ENCODE measurements at regions not wholly inside any gene's neighbourhood (a gene's known extent, or its start where the extent isn't known, plus 50 kb on each side); places are given as distances from the start of the nearest gene placed in this dataset.
"Not testable (repeated sequence)": the region's sequence is repeated elsewhere in the genome, so short reads cannot be mapped to it uniquely, and the experiment has no call there.

DNA sequence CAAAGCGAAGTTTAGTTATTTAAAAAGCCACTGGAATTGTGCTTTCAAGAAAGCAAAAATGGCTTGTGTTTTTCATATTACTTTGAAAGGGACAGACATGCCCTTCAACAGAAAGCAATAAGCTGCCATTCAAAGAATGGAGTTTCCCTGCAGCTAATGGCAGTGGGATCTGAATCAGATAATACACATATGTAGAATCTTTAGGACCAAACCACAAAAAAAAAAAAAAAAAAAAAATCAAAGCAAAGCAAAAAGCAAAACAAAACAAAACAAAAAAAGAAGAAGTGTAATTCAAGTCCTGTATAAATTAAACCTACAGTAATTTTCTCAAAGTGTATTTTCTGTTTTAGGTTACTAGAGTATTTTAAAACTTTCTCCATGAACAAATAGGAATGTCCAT, 63.6 kb upstream of the ZNF217 start:
- no peak for DNase-seq

GRCh38 chr20:53656293-53657202, 62.9 kb upstream of the ZNF217 start:
- no peak for DNase-seq

GRCh38 chr20:53655625-53656292, 62.1 kb upstream of the ZNF217 start:
- DNase-seq = no peak

GRCh38 chr20:53654932-53655624, 61.4 kb upstream of the ZNF217 start:
- DNase-seq = no peak

DNA sequence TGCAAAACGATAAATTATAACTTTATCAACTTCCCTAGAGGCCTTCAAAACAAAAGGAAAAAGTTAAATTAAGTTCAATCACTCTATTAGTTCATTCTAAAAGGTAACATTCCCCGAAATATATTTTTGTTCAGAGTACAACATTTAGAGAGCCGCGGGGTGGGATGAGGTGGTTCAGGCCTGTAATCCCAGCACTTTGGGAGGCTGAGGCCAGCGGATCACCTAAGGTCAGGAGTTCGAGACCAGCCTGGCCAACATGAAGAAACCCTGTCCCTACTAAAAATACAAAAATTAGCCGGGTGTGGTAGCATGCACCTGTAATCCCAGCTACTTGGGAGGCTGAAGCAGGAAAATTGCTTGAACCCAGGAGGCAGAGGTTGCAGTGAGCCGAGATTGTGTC, 60.9 kb upstream of the ZNF217 start:
- DNase-seq = not testable (repeated sequence)

GRCh38 chr20:53652859-53653517, 59.3 kb upstream of the ZNF217 start:
- no peak for DNase-seq

DNA sequence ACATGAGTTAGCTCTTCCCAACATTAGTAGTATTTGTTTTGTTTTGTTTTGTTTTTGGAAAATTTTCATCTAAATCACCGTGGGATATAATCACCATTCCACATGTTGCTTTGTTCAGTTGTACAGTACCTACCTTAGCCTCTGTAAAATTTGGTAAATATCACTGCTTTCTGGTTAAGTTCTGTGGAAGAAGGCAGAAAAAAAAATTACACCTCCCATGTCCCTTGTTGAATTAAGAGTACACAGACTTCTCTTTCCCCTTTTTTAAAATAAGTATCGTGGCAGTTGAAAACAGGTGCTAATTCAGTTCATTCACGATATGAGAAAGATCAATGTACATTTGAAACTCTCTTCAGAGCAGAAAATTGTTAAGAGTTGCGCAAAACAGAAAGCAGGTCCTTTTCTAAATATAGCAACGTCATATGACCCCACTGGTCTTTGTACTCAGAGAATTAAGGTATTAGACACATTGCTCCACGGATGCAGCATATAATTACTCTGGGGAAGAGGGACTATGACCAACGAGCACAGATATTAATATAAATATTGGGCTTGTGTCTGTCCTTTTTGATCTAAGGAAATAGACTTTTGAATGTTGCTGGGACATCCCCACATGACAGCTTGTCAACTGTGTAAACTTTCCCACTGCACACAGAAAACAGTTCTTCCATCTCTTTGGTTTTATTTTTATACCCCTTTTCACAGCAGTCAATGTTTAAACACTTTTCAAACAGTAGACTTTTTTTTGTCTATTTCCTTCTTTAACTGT, 58.6 kb upstream of the ZNF217 start:
- no peak for DNase-seq

DNA sequence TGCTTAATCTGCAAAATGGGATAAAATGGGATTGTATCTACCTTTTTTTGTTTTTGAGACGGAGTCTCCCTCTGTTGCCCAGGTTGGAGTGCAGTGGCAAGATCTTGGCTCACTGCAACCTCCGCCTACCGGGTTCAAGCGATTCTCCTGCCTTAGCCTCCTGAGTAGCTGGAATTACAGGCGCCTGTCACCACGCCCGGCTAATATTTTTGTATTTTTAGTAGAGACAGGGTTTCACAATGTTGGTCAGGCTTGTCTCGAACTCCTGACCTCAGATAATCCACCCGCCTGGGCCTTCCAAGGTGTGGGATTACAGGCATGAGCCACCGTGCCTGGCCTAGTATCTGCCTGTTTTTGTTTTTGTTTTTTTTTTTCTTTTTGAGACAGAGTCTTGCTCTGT, 55.9 kb upstream of the ZNF217 start:
- not testable (repeated sequence) for DNase-seq

DNA sequence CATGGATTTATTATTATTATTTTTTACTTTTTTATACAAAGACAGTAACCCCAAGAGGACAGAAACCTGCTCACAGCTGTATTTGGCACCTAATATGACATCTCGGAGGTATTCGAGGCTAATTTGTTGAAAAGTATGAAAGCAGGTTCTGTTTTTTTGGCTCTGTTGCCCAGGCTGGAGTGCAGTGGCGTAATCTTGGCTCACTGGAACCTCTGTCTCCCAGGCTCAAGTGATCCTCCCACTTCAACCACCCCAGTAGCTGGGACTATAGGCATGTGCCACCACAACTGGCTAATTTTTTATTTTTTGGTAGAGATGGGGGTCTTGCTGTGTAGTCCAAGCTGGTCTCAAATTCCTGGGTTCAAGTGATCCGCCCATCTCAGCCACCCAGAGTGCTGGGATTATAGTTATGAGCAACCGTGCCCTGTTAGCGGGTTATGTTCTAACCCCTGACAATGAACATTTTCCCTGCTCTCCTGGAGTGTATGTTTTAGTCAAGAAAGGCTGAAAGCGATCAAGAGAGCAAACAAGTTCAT, 53.7 kb upstream of the ZNF217 start:
- DNase-seq = no peak

GRCh38 chr20:53646550-53646949, 52.9 kb upstream of the ZNF217 start:
- DNase-seq = no peak

- no peak for DNase-seq
Measured at GRCh38 chr20:53645582-53645897, 51.9 kb upstream of the ZNF217 start.

DNA sequence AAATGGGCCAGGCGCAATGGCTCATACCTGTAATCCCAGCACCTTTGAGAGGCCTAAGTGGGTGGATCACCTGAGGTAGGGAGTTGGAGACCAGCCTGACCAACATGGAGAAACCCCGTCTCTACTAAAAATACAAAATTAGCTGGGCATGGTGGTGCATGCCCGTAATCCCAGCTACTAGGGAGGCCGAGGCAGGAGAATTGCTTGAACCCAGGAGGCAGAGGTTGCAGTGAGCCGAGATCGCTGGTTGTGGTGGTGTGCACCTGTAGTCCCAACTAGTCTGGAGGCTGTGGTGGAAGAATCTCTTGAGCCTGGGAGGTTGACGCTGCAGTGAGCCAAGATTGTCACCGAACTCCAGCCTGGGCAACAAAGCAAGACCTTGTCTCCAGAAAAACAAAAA, 50.5 kb upstream of the ZNF217 start:
- DNase-seq = not testable (repeated sequence)

All from activated CD4-positive, alpha-beta T cell treated with anti-CD3 and anti-CD28 coated beads, Interleukin-2, amount 50 U/mL, for 1 hour (primary cell).